ENCODE measurements at regions not wholly inside any gene's neighbourhood (a gene's known extent, or its start where the extent isn't known, plus 50 kb on each side); places are given as distances from the start of the nearest gene placed in this dataset.

- TF ChIP-seq CTCF (IDR thresholded peaks at IDR 0.05; ENCODE audit: insufficient read depth, low read length, missing control alignments), result no peak
- CTCF ChIA-PET, result no interaction called here
- no peak overlapping the region for H3K4me3 ChIP-seq (ENCODE audit: low read depth, low read length)
- DNase-seq (ENCODE audit: low read depth, low spot score), result no peak
- POLR2A ChIA-PET, result no interaction called here
Observed at GRCh38 chr9:73995836-73996235, 501.3 kb upstream of the RORB start.

GRCh38 chr9:73996844-73997243 is 500.3 kb upstream of the RORB start:
- CTCF ChIA-PET, result no interaction called here
- no peak for DNase-seq (ENCODE audit: low read depth, low spot score)
- no peak overlapping the region for H3K4me3 ChIP-seq (ENCODE audit: low read depth, low read length)
- no peak for TF ChIP-seq CTCF (IDR thresholded peaks at IDR 0.05; ENCODE audit: insufficient read depth, low read length, missing control alignments)
- POLR2A ChIA-PET, result no interaction called here

GRCh38 chr9:74001382-74001781 is 495.8 kb upstream of the RORB start:
- ChIA-PET POLR2A (no interaction called here), CTCF (no interaction called here)
- no peak overlapping the region for H3K4me3 ChIP-seq (ENCODE audit: low read depth, low read length)
- TF ChIP-seq CTCF (IDR thresholded peaks at IDR 0.05; ENCODE audit: insufficient read depth, low read length, missing control alignments), result no peak
- DNase-seq (ENCODE audit: low read depth, low spot score), result no peak

GRCh38 chr9:74006935-74007334 is 490.2 kb upstream of the RORB start:
- no peak for DNase-seq (ENCODE audit: low read depth, low spot score)
- POLR2A ChIA-PET, result no interaction called here
- no peak overlapping the region for H3K4me3 ChIP-seq (ENCODE audit: low read depth, low read length)
- no peak for TF ChIP-seq CTCF (IDR thresholded peaks at IDR 0.05; ENCODE audit: insufficient read depth, low read length, missing control alignments)
- CTCF ChIA-PET, result no interaction called here

- no peak for DNase-seq (ENCODE audit: low read depth, low spot score)
Observed at GRCh38 chr9:74007833-74008232, 489.3 kb upstream of the RORB start.

GRCh38 chr9:74016004-74016403 is 481.1 kb upstream of the RORB start:
- TF ChIP-seq CTCF (IDR thresholded peaks at IDR 0.05; ENCODE audit: insufficient read depth, low read length, missing control alignments), result no peak
- no peak overlapping the region for H3K4me3 ChIP-seq (ENCODE audit: low read depth, low read length)
- POLR2A ChIA-PET, result no interaction called here
- no peak for DNase-seq (ENCODE audit: low read depth, low spot score)
- CTCF ChIA-PET, result no interaction called here

More at GRCh38 chr9:74007833-74008232, 489.3 kb upstream of the RORB start:
- no peak for TF ChIP-seq CTCF (IDR thresholded peaks at IDR 0.05; ENCODE audit: insufficient read depth, low read length, missing control alignments)
- ChIA-PET CTCF (no interaction called here), POLR2A (no interaction called here)
- H3K4me3 ChIP-seq (ENCODE audit: low read depth, low read length), result no peak overlapping the region

Measured in AG04449 (cell line).